HAP-1 (cell line): ENCODE measurements at regions not wholly inside any gene's neighbourhood (a gene's known extent, or its start where the extent isn't known, plus 50 kb on each side); places are given as distances from the start of the nearest gene placed in this dataset.

Experiments
- DNase-seq, 2 experiments: peaks; one replicate each; pipeline ENCODE4 v3.0.0-alpha.2; 2016 to 2020; ENCODE audit warnings: low spot score in 2 of 2
- H3K27me3 ChIP-seq: fragments of 250-450 bp; sonication (Bioruptor Pico); 2 replicates; pipeline ENCODE4 v1.5.1; 2020; ENCODE audit warnings: low read depth, mild to moderate bottlenecking, moderate library complexity
- H3K36me3 ChIP-seq: fragments of 250-450 bp; sonication (Bioruptor Pico); replicated peaks from 2 replicates; pipeline ENCODE4 v1.5.1; 2020; ENCODE audit warnings: mild to moderate bottlenecking
- H3K4me1 ChIP-seq: fragments of 250-450 bp; sonication (Bioruptor Pico); 2 replicates; pipeline ENCODE4 v1.5.1; 2020; ENCODE audit warnings: mild to moderate bottlenecking
- H3K4me3 ChIP-seq: fragments of 250-450 bp; sonication (Bioruptor Pico); 2 replicates; pipeline ENCODE4 v1.5.1; 2020; ENCODE audit warnings: mild to moderate bottlenecking, moderate library complexity
- H3K9me3 ChIP-seq: fragments of 250-450 bp; sonication (Bioruptor Pico); 2 replicates; pipeline ENCODE4 v1.5.1; 2020; ENCODE audit warnings: mild to moderate bottlenecking, moderate library complexity
- in situ Hi-C: fragments of 300-500 bp; cut with MboI; formaldehyde crosslinking; loops from 3 replicates; pipeline ENCODE4 v1.14.3; 2020; ENCODE audit warnings: low sequenced_read_pairs, inconsistent platforms, mixed read lengths

DNA sequence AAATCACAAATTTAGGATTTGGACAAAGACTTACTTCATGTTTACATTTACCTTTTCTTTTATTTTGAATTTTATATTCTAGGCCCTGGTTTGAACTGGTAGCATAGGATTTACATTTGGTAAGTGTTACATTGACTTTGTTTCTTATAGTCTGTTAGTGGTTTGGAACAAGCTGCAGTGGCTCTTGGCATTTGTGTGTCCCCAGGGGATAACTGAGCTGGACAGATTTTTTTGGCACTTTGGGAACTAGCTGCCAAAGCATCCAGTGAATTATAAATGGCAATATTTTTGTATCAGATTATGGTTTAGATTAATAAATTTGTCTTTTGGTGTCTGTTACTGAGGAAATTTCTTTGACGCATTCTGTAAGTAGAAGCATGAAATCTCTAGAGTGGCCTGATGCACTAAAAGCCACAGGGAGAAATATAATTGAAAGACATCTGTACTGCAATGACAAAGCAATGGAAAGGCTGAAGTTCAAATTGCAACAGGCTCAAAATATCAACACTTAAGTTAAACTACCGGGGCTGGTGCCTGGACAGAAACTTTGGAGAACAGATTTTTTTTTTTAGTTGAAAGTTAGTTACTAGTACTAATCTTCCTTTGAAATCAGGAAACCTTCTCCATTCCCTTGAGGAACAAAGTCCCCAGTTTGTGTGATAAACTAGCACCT, 107.6 kb upstream of the PLCXD3 start:
- no peaks in the 10 kb centered on the region for H3K36me3 ChIP-seq
- in situ Hi-C loops, result no loop called here
- no peaks in the 10 kb centered on the region for H3K27me3 ChIP-seq
- no peaks in the 10 kb centered on the region for H3K4me1 ChIP-seq
- no peak overlapping the region for H3K4me3 ChIP-seq
- DNase-seq, result no peak
- no peaks in the 10 kb centered on the region for H3K9me3 ChIP-seq

DNA sequence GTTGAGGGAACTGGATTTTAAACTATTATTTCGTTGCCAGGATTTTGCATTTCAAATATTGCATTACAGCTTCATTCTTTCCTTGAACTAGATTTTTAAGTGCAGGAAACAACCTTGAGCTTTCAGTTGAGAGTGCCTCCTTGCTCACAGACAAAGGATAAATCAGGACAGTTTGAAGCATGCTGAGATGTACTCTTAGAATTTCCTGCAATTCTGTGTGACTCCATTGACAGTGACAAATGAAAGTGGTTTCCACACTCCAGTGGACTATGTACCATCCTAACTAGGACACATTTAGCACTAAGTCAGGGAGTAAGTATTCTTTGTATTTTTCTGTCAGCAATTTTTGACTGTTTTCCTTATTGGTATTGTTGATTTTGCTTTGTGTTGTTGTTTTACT, 100.0 kb upstream of the PLCXD3 start:
- DNase-seq, result no peak
- no peak overlapping the region for H3K4me3 ChIP-seq

DNA sequence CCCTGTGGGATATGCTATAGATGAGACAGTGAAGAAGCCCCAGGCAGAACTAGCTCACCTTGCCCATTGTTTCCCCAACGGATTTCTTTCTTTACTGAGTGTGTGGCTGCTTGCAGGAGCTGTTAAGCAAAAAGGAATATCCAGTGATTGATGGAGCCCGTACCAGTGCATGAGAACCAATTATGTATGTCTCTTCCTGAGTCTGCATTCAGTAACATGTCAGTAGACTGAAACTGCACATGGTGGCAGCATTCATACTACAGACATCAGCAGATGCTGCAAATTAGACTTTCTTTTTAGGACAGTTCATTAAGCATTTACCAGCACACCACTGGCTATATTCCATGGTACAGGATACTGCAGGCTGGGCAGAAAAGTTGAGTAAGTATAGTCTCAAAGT, 90.3 kb upstream of the PLCXD3 start:
- Histone ChIP-seq H3K36me3 (no peaks in the 10 kb centered on the region), H3K27me3 (no peaks in the 10 kb centered on the region), H3K4me1 (no peaks in the 10 kb centered on the region), H3K9me3 (no peaks in the 10 kb centered on the region), H3K4me3 (no peak overlapping the region)
- in situ Hi-C loops, result no loop called here
- no peak for DNase-seq

More for the DNA sequence above, 100.0 kb upstream of the PLCXD3 start:
- no peaks in the 10 kb centered on the region for H3K27me3 ChIP-seq
- no peaks in the 10 kb centered on the region for H3K9me3 ChIP-seq
- no peaks in the 10 kb centered on the region for H3K4me1 ChIP-seq
- in situ Hi-C loops, result no loop called here
- H3K36me3 ChIP-seq, result no peaks in the 10 kb centered on the region

DNA sequence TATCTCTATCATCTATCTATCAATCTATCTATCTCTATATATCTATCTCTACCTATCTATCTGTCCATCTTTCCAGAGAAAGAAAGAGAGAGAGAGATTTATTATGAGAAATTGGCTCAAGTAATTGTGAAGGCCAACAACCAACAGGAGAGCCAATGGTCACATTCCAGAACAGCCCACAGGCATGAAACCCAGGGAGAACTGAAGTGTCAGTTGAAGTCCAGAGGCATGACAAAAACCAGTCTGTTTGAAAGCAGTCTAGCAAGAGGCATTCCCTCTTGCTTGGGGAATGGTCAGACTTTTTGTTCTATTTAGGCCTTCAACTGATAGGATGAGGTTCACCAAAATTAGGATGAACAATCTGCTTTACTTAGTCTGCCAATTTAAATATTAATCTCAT, 87.6 kb upstream of the PLCXD3 start:
- in situ Hi-C loops, result no loop called here
- Histone ChIP-seq H3K27me3 (no peaks in the 10 kb centered on the region), H3K36me3 (no peaks in the 10 kb centered on the region), H3K4me3 (no peak overlapping the region), H3K4me1 (no peaks in the 10 kb centered on the region), H3K9me3 (no peaks in the 10 kb centered on the region)
- no peak for DNase-seq

DNA sequence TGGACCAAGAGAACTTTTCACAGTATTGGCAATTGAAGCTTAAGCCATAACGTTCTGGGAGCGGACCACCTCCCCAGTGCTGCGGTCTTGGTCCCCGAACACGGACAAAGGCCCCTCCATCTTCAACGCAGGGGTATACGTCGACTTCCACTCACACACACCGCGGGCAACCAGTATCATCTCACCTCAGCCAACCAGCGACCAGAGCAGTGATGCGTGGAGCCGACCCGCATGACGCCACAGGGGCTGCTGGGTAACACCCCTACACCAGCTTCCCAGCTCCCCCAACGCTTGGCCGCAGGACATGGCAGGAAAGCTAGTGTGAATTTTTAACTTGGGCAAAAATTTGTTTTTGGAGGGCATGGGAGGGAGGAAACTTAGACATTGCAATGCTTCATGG, 77.3 kb upstream of the PLCXD3 start:
- in situ Hi-C loops, result no loop called here
- no peak overlapping the region for H3K4me3 ChIP-seq
- H3K4me1 ChIP-seq, result no peaks in the 10 kb centered on the region
- DNase-seq, result no peak
- H3K27me3 ChIP-seq, result no peaks in the 10 kb centered on the region
- no peaks in the 10 kb centered on the region for H3K36me3 ChIP-seq
- H3K9me3 ChIP-seq, result no peaks in the 10 kb centered on the region

DNA sequence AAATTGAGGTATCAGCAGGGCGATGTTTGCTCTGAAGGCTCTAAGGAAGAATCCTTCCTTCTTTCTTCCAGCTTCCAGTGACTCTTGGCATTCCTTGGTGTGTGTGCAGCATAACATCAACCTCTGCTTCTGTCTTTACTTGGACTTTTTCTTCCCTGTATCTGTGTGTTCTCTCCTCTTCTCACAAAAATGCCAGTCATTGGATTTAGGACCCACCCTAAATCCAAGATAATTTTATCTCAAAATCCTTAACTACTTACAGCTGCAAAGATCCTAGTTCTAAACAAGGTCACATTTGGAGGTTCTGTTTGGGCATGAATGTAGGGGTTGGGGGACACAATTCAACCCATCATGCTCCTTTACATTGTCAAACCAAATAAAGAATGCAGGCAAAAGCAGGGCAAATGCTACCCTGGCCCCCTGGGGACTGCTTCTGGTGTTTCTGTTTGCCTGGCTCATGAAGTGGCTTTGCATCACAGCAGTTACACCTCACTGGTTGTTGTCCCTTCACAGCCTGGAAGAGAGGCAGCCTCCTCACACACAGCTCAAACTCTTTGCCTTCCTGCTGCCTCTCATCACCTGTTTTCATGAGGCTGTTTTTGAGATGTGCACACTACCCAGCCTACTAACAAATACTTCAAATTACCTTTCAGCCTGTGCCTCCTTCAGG, 64.8 kb upstream of the PLCXD3 start:
- Histone ChIP-seq H3K9me3 (no peaks in the 10 kb centered on the region), H3K4me1 (peaks cover 16% of the 10 kb centered on the region), H3K36me3 (no peaks in the 10 kb centered on the region), H3K27me3 (no peaks in the 10 kb centered on the region), H3K4me3 (no peak overlapping the region)
- in situ Hi-C loops, result no loop called here
- no peak for DNase-seq

DNA sequence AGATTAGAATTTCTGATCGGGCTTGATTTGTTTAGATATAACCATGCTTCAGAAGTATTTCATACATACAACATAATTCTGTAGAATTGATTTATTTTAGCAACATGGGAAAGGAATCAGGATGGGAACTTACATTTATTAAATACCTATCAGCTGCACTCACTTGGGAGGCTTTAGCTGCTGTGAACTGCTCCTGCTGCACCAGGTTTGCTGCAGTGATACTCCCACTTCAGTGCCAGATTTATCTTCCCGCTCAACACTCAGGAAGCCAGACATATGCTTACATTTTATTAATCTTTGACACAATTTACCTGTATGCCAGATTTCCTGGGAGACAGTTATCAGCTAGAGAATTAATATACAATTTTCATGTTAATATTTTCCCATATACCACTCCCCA, 64.0 kb upstream of the PLCXD3 start:
- no peaks in the 10 kb centered on the region for H3K27me3 ChIP-seq
- peaks cover 16% of the 10 kb centered on the region for H3K4me1 ChIP-seq
- no peaks in the 10 kb centered on the region for H3K9me3 ChIP-seq
- DNase-seq, result no peak
- no peak overlapping the region for H3K4me3 ChIP-seq
- in situ Hi-C loops, result no loop called here
- H3K36me3 ChIP-seq, result no peaks in the 10 kb centered on the region
